ENCODE measurements at regions not wholly inside any gene's neighbourhood (a gene's known extent, or its start where the extent isn't known, plus 50 kb on each side); places are given as distances from the start of the nearest gene placed in this dataset.

DNA sequence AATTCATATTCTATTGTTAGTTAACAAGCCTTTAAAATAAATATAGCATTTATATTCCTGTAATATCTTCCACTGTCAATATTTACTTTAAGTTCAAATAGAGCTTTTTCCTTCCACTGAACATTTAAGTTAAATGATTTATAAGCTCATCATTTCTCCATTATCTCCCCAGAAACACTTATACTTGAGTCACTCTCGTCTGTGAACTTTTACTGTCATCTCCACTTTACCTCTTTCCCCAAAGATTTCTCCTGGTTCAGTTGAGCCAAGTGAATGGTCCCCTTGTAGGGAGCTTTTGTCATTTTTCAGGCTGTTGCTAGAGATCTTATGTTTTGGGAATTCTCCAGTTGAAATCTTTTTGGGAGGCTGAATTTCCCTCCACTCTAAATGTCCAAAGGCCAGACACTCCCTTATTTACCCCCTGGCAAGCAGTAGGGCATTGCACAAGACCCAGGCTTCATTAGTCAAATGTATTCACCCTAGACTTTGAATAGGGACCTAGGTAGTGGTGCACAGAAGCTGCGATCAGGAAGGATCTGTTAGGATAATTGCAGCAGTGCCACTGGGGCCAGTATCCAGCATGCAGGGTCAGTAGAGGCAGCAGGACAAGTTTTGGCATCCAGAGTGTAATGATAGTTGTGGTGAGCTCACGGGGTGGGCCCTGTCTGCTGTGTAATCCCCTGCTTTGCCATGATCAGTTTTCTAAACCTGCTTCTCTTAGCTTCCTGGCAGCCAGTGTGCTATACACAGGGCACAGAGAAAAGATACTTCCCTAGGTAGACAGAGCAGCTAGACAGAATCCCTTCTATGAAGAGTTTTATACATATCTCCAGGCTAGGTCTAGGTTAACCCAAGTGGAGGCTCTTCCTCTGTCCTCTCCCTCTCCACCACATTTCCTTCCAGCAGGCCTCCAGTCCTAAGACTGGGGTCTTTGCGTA, 356.5 kb upstream of the SLCO3A1 start:
- Mint-ChIP-seq H3K4me1 (peaks cover 0 to under 1% of the 10 kb centered on the region in 2 donors), H3K27me3 (ENCODE audit: low read depth in 3 of 3) (peaks cover 0 to 5% (median 0%) of the 10 kb centered on the region in 3 donors), H3K27ac (no peak overlapping the region), H3K9me3 (no peaks in the 10 kb centered on the region), H3K36me3 (no peaks in the 10 kb centered on the region), H3K4me3 (no peak overlapping the region)
- no peak for DNase-seq

DNA sequence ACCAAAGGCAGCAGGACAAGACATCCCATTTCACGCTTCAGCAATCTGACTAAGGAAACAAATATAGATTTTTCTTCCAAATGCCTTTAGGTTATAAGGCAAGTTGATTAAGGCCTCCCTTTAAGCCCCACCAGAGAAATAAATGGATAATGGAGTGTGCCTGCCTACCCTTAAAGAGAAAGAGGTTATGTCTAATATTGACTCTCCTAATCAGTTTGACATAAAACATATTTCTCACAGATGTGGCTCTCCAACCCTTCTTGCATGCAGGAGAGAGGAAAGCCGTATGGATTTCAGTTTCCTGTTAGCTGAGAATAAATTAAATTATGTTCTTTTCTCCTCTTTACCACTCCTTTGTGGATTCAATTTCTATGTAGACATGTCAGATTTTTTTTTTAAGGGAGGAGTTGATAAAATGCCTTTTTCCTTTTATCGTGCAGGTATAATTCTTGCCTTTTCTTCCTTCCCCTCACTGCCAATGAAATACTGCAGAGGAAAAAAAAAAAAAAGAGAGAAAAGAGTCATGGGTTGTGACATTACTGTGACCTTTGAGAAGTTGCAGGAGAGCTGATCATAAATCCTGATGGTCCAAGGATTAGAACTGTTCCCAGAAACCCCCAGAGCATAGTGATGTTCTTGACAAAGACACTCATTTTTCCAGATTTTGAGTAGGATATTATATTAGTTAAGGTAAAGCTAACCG, 355.3 kb upstream of the SLCO3A1 start:
- DNase-seq: no peak
- Mint-ChIP-seq H3K4me3 (no peak overlapping the region), H3K36me3 (no peaks in the 10 kb centered on the region), H3K27me3 (ENCODE audit: low read depth in 3 of 3) (peaks cover 0 to 5% (median 0%) of the 10 kb centered on the region in 3 donors), H3K4me1 (no peaks in the 10 kb centered on the region), H3K9me3 (no peaks in the 10 kb centered on the region), H3K27ac (no peak overlapping the region)

DNA sequence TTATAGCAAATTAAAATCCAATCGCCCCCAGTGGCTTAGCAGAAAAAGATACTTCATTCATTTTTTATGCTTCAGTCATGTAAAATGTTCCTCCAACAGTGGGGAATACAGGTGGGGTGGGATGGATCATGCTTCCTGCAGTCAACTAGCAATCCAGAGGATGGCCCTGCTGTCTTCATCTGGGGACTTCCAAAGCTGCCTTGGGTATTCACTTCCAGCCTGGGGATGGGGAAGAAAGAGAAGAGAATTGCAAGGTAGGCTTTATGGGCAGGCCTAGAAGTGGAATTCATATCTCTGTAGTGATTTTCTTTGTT, 354.8 kb upstream of the SLCO3A1 start:
- H3K36me3 Mint-ChIP-seq: no peaks in the 10 kb centered on the region
- H3K4me3 Mint-ChIP-seq: no peak overlapping the region
- H3K27me3 Mint-ChIP-seq (ENCODE audit: low read depth in 3 of 3): peaks cover 0 to 5% (median 0%) of the 10 kb centered on the region in 3 donors
- H3K27ac Mint-ChIP-seq: no peak overlapping the region
- DNase-seq: no peak
- H3K9me3 Mint-ChIP-seq: no peaks in the 10 kb centered on the region
- no peaks in the 10 kb centered on the region for H3K4me1 Mint-ChIP-seq

DNA sequence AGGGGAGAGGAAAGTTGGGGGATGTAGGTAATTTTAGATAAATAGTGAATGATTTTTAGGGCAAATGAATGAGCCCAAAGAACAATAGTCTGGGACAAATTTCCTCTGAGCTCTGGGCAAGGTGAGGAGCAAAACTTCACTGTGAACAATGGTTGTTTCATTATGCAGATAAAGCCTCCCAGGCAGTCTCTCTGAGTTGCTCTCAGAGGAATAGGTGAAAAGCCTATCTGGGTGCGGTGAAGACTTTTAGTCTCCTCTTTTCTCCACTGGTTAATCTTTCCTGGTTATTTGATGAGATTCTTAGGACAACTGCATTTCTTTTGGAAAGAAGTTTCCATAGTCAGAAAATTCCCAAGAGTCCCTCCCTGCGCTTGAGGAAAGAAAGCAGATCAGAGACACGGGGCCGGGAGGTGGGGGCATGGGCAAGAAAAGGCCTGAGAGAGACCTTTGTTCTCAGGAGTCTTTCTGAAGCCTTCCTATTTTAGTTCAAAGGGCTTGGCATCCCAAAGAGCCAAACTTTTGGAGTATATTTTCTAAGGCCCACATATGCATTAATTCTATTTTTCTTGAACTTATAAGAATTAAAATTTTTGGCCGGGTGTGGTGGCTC, 353.6 kb upstream of the SLCO3A1 start:
- H3K4me1 Mint-ChIP-seq: no peaks in the 10 kb centered on the region
- H3K36me3 Mint-ChIP-seq: no peaks in the 10 kb centered on the region
- no peaks in the 10 kb centered on the region for H3K9me3 Mint-ChIP-seq
- DNase-seq: no peak
- H3K27me3 Mint-ChIP-seq (ENCODE audit: low read depth in 3 of 3): peaks cover 0 to 5% (median 0%) of the 10 kb centered on the region in 3 donors
- no peak overlapping the region for H3K4me3 Mint-ChIP-seq
- no peak overlapping the region for H3K27ac Mint-ChIP-seq

DNA sequence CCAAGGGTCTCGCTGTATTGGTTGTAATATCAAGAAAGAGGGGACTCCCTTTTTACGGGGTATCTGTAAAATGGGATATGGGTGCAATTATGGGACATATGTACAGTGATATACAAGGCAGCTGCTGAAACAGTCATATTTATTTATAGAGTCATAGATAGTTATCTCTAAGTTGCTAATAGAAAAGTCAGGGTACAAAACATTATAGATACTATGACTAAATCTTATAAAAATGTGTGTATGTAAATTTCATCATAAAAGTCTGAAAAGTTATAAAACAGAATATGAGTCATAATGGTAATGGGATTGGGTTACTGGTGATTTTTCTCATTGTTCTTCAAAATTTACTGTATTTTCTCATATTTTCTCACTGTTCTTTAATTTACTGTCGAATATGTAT, 344.9 kb upstream of the SLCO3A1 start:
- Mint-ChIP-seq H3K4me1 (no peaks in the 10 kb centered on the region), H3K36me3 (peaks cover 0 to 3% (median 0%) of the 10 kb centered on the region in 3 donors), H3K4me3 (no peak overlapping the region), H3K27ac (no peak overlapping the region), H3K27me3 (ENCODE audit: low read depth in 3 of 3) (no peaks in the 10 kb centered on the region), H3K9me3 (peaks cover 0 to 2% (median 0%) of the 10 kb centered on the region in 6 donors)
- DNase-seq: no peak

DNA sequence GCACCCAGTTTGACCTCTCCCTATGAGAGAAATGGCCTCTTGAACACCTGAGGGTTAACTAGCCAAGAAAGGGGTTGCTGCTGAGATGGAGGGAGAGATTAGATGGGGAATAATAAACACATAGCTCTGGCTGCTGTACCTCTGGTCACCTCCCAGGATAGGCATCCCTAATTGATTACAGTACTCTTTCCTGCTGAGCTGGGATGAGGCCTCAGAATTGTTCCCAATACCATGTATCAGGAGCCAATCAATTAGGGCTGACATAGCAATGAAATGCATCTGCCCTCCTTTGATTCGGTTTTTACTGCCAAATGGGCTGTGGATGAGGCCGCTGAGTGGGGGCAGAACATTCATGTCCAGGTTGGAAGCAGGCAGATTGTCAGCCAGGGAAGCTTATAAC, 339.4 kb upstream of the SLCO3A1 start:
- no peak overlapping the region for H3K27ac Mint-ChIP-seq
- peaks cover 0 to 2% of the 10 kb centered on the region in 2 donors for H3K4me1 Mint-ChIP-seq
- peaks cover 0 to 5% (median 1%) of the 10 kb centered on the region in 3 donors for H3K27me3 Mint-ChIP-seq (ENCODE audit: low read depth in 3 of 3)
- H3K36me3 Mint-ChIP-seq: no peaks in the 10 kb centered on the region
- no peak for DNase-seq
- H3K9me3 Mint-ChIP-seq: no peaks in the 10 kb centered on the region
- no peak overlapping the region for H3K4me3 Mint-ChIP-seq

DNA sequence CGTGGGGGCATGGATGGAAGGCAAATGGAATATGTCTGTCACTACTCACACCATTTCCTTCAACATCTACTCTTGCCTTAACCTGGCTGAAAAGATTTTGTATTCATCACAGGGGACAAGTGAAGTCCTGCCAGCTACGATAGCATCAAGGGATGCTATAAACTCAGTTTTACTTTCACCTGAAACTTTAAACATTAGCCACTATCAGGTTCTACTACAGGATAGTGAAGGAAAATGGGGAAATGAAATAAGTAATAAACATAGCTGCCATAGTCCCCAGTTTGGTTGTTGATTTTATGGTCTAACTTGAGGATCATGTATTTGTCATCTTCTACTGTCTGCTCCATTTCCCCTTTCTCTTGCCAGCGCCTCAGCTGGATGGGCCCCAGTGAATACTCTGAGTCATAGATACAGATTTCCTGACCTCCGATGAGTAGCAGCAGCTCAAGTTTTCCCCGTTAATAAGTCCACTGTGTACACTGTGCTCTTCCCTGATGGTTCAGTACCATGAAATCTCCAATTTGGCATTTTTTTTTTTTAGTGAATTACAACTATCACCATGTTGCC, 338.2 kb upstream of the SLCO3A1 start:
- Mint-ChIP-seq H3K36me3 (no peaks in the 10 kb centered on the region), H3K4me3 (no peak overlapping the region), H3K9me3 (no peaks in the 10 kb centered on the region), H3K27ac (no peak overlapping the region), H3K27me3 (ENCODE audit: low read depth in 3 of 3) (peaks cover 0 to 5% (median 1%) of the 10 kb centered on the region in 3 donors), H3K4me1 (peaks cover 0 to 2% of the 10 kb centered on the region in 2 donors)
- DNase-seq: no peak

DNA sequence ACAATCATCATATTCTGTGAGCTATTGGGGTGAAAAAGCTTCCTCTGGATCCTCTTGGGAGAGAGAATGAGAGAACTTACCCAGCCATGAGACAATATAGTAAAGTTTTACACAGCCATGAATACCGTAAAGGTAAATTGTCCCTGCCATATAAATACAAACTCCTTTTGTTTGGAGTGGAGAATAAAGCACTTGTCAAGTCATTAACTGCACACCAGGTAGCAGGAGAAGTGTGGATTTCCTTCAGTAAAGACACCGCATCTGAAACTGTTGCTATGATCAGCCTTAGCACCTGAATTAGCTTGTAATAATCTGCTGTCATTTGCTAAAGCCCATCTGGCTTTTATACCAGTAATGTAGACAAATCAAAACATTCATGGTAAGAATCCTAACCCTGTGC, 336.6 kb upstream of the SLCO3A1 start:
- Mint-ChIP-seq H3K4me1 (peaks cover 0 to 2% of the 10 kb centered on the region in 2 donors), H3K36me3 (no peaks in the 10 kb centered on the region), H3K27me3 (ENCODE audit: low read depth in 3 of 3) (peaks cover 1 to 5% (median 3%) of the 10 kb centered on the region in 3 donors), H3K9me3 (no peaks in the 10 kb centered on the region), H3K4me3 (no peak overlapping the region), H3K27ac (no peak overlapping the region)
- DNase-seq: no peak

DNA sequence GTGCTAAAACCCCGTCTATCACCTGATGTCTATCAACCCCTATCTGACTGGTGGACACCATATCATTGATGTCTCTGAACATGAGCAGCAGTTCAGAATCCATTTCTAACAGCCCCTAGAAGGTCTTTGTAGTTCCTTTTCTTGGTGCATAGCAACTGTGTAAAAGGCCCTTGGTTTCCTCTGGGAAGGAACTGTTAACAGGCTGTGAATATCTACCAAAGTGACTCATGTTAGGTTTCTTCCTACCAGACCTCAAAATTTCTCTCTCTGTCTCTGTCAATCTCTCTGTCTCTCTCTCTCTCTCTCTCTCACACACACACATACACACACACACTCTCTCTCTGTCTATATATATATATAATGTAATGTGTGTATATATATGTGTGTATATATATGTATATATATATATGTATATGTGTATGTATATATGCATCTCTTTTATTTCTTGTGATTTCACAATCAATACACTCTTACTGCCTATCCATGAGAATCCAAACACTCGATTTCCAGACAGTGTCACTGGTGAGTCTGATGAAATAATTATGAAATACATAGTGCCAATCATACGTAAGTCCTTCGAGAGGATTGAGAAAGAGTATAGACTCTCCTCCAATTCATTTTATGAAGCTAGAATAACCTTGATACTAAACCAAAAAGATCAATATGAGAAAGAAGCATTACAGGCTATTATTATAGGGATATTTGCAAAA, 335.9 kb upstream of the SLCO3A1 start:
- Mint-ChIP-seq H3K4me3 (no peak overlapping the region), H3K27ac (no peak overlapping the region), H3K9me3 (no peaks in the 10 kb centered on the region), H3K36me3 (no peaks in the 10 kb centered on the region), H3K27me3 (ENCODE audit: low read depth in 3 of 3) (peaks cover 1 to 6% (median 5%) of the 10 kb centered on the region in 3 donors), H3K4me1 (peaks cover 1 to 2% of the 10 kb centered on the region in 2 donors)
- DNase-seq: no peak

DNA sequence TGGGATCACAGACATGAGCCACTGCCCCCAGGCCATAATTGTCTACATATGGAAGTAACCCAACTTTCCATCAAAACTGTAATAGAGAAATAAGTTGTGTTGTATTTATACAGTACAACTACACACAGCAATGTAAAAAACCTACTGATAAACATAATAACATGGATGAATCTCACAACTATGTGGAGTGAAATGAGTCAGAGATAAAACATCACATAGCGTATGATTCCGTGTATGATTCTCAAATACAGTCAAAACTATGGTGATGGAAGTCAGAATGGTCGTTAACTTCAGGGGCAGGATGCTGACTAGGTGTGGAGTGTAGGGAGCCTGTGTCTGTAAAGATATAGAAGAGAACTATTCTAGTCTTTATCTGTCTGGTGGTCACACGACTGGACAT, 332.7 kb upstream of the SLCO3A1 start:
- Mint-ChIP-seq H3K4me1 (peaks cover 5 to 7% of the 10 kb centered on the region in 2 donors), H3K27me3 (ENCODE audit: low read depth in 3 of 3) (peaks cover 1 to 13% (median 2%) of the 10 kb centered on the region in 3 donors), H3K36me3 (no peaks in the 10 kb centered on the region), H3K27ac (no peak overlapping the region), H3K4me3 (no peak overlapping the region), H3K9me3 (no peaks in the 10 kb centered on the region)
- no peak for DNase-seq

DNA sequence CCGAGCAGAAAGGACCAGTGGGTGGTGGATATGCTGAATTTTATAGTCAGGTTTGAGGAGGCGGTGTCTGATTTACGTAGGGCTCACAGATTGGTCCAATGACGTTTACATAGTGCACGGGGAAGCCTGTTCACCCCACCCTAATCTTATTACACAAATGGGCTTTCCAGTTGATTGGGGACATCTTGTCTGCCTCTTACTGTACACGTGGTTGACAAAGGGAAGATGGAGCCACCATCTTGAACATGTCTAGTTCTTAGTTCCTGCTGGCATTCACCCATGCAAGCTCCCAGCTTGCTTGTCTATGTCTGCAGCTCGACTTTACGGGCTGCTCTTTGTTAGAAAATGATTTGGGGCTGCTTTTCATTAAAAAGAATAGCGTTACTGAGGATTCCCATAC, 332.0 kb upstream of the SLCO3A1 start:
- Mint-ChIP-seq H3K36me3 (no peaks in the 10 kb centered on the region), H3K4me1 (peaks cover 5 to 7% of the 10 kb centered on the region in 2 donors), H3K4me3 (no peak overlapping the region), H3K9me3 (no peaks in the 10 kb centered on the region), H3K27ac (no peak overlapping the region), H3K27me3 (ENCODE audit: low read depth in 3 of 3) (peaks cover 1 to 15% (median 2%) of the 10 kb centered on the region in 3 donors)
- no peak for DNase-seq

DNA sequence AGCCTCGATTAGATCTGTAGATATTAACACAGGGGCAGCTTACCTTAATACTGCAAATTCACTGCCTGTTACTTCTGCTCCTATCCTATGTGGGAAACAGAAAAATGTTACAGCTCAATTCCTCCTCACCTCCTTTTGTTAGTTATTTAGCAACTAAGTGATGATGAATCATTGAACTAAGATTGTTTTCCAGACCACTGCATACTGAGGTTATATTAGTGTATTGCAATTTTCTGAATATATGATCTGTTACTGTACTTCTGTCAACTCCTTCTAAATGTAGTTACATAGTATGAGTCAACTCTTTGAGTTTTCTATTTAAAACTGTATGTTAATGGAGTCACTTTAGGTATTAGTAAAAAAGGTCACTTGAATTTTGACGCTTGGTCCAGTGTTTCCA, 331.5 kb upstream of the SLCO3A1 start:
- peaks cover 1 to 19% (median 2%) of the 10 kb centered on the region in 3 donors for H3K27me3 Mint-ChIP-seq (ENCODE audit: low read depth in 3 of 3)
- no peak for DNase-seq
- H3K36me3 Mint-ChIP-seq: no peaks in the 10 kb centered on the region
- H3K4me3 Mint-ChIP-seq: no peak overlapping the region
- no peak overlapping the region for H3K27ac Mint-ChIP-seq
- H3K9me3 Mint-ChIP-seq: no peaks in the 10 kb centered on the region
- H3K4me1 Mint-ChIP-seq: peaks cover 5 to 7% of the 10 kb centered on the region in 2 donors

DNA sequence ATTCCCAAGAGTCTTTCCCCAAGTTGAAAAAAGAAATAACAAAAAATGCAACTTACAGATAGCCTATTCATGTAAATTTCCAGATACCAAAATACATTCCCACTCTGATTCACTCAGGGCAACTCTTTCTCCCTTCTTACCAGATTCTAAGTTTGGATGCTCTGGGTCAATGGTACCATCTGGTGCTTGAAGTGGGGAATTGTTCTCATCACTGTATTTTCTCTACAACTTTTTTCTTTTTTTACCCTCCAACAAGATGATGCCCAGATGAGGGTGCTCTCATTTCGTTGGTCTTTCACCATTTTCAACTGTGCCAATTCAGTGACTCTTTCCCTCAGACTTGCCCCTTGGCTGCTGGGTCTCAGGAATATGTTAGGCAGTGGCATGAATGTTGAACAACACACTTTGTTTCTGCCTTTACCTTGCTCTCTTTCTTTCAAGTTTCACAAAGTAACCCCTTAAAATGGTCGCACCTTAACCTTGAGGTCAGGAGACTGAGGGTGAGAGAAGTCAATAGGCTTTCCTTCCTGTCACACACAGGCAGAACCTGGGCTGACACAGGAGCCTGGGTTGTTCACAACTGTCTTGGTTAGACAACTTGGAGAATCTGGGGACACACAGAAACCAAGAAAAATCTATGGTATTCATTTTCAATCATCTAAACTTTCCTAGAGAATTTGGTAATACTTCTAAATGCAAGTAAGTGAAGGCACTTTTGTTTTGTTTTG, 330.7 kb upstream of the SLCO3A1 start:
- Mint-ChIP-seq H3K4me1 (peaks cover 3 to 7% of the 10 kb centered on the region in 2 donors), H3K4me3 (no peak overlapping the region), H3K27me3 (ENCODE audit: low read depth in 3 of 3) (peaks cover 0 to 19% (median 0%) of the 10 kb centered on the region in 3 donors), H3K27ac (no peak overlapping the region), H3K9me3 (no peaks in the 10 kb centered on the region), H3K36me3 (no peaks in the 10 kb centered on the region)
- DNase-seq: peak in 2 of 3 donors; percentile 2 to 3
